H9 (cell line): ENCODE measurements at regions not wholly inside any gene's neighbourhood (a gene's known extent, or its start where the extent isn't known, plus 50 kb on each side); places are given as distances from the start of the nearest gene placed in this dataset.

ENCODE experiments used
- DNase-seq: peaks from one replicate; pipeline ENCODE4 v3.0.0-alpha.2; 2017
- H2AFZ ChIP-seq: one replicate; pipeline ENCODE4 v1.6.1; 2013; ENCODE audit warnings: mild to moderate bottlenecking, low read length, control low read depth, moderate library complexity
- H2AK5ac ChIP-seq: 2 replicates; pipeline ENCODE4 v1.6.1; 2013; ENCODE audit warnings: low read length, control low read depth, mixed read lengths; ENCODE audit not compliant: insufficient read length
- H2BK120ac ChIP-seq: one replicate; pipeline ENCODE4 v1.6.1; 2013; ENCODE audit warnings: low read depth, mild to moderate bottlenecking, low read length, control low read depth, inconsistent platforms; ENCODE audit not compliant: poor library complexity, severe bottlenecking
- H2BK12ac ChIP-seq: 2 replicates; pipeline ENCODE4 v1.6.1; 2013; ENCODE audit warnings: low read length, control low read depth, mixed read lengths, low read depth; ENCODE audit not compliant: insufficient read length
- H2BK15ac ChIP-seq: 2 replicates; pipeline ENCODE4 v1.6.1; 2013; ENCODE audit warnings: low read depth, low read length, control low read depth
- H2BK20ac ChIP-seq: one replicate; pipeline ENCODE4 v1.6.1; 2013; ENCODE audit warnings: low read depth, mild to moderate bottlenecking, low read length, control low read depth, inconsistent platforms; ENCODE audit not compliant: poor library complexity, severe bottlenecking
- H2BK5ac ChIP-seq: 2 replicates; pipeline ENCODE4 v1.6.1; 2013; ENCODE audit warnings: low read length, control low read depth, mixed read lengths; ENCODE audit not compliant: insufficient read length
- H3K14ac ChIP-seq: 2 replicates; pipeline ENCODE4 v1.6.1; 2013; ENCODE audit warnings: low read length, control low read depth; ENCODE audit not compliant: insufficient read depth
- H3K18ac ChIP-seq: 2 replicates; pipeline ENCODE4 v1.6.1; 2013; ENCODE audit warnings: low read depth, mild to moderate bottlenecking, mixed read lengths, low read length, control low read depth; ENCODE audit not compliant: insufficient read length
- H3K23ac ChIP-seq: 2 replicates; pipeline ENCODE4 v1.6.1; 2013; ENCODE audit warnings: low read length, control low read depth, mixed read lengths, low read depth; ENCODE audit not compliant: insufficient read length
- H3K23me2 ChIP-seq: 2 replicates; pipeline ENCODE4 v1.6.1; 2013; ENCODE audit warnings: low read depth, mild to moderate bottlenecking, mixed read lengths, low read length, control low read depth; ENCODE audit not compliant: insufficient read length, poor library complexity, severe bottlenecking
- H3K27ac ChIP-seq: 2 replicates; pipeline ENCODE4 v1.5.1; 2013; ENCODE audit warnings: low read length, control low read depth, mixed read lengths, low read depth; ENCODE audit not compliant: insufficient read length
- H3K27me3 ChIP-seq: 2 replicates; pipeline ENCODE4 v1.6.1; 2013; ENCODE audit warnings: low read length, control low read depth, inconsistent platforms; ENCODE audit not compliant: insufficient read depth
- H3K4ac ChIP-seq: 2 replicates; pipeline ENCODE4 v1.6.1; 2013; ENCODE audit warnings: low read depth, mild to moderate bottlenecking, control low read depth, inconsistent platforms, low read length, moderate library complexity
- H3K4me1 ChIP-seq: 2 replicates; pipeline ENCODE4 v1.6.1; 2013; ENCODE audit warnings: low read length, control low read depth, inconsistent platforms; ENCODE audit not compliant: insufficient read depth
- H3K4me2 ChIP-seq: 2 replicates; pipeline ENCODE4 v1.6.1; 2013; ENCODE audit warnings: low read length, control low read depth, mixed read lengths; ENCODE audit not compliant: insufficient read length, insufficient read depth
- H3K56ac ChIP-seq: 2 replicates; pipeline ENCODE4 v1.6.1; 2013; ENCODE audit warnings: low read depth, mild to moderate bottlenecking, mixed read lengths, low read length, control low read depth; ENCODE audit not compliant: insufficient read length
- H3K79me1 ChIP-seq: 2 replicates; pipeline ENCODE4 v1.6.1; 2013; ENCODE audit warnings: low read depth, mild to moderate bottlenecking, moderate library complexity, low read length, control low read depth, inconsistent platforms; ENCODE audit not compliant: insufficient read depth, poor library complexity, severe bottlenecking
- H3K79me2 ChIP-seq: 2 replicates; pipeline ENCODE4 v1.6.1; 2013; ENCODE audit warnings: low read length, control low read depth, inconsistent platforms; ENCODE audit not compliant: insufficient read depth
- H3K9ac ChIP-seq: 2 replicates; pipeline ENCODE4 v1.6.1; 2013; ENCODE audit warnings: low read length, control low read depth, mixed read lengths; ENCODE audit not compliant: insufficient read length; ENCODE audit errors: extremely low read depth
- H3K9me3 ChIP-seq: one replicate; pipeline ENCODE4 v1.6.1; 2013; ENCODE audit warnings: low read depth, low read length, inconsistent platforms; ENCODE audit not compliant: control insufficient read depth
- H3T11ph ChIP-seq: one replicate; pipeline ENCODE4 v1.6.1; 2013; ENCODE audit warnings: mild to moderate bottlenecking, low read length, control low read depth, inconsistent platforms
- H4K20me1 ChIP-seq: one replicate; pipeline ENCODE4 v1.6.1; 2013; ENCODE audit not compliant: control insufficient read depth, insufficient read length, insufficient read depth
- H4K5ac ChIP-seq: 2 replicates; pipeline ENCODE4 v1.6.1; 2013; ENCODE audit warnings: low read depth, mild to moderate bottlenecking, mixed read lengths, low read length, control low read depth; ENCODE audit not compliant: insufficient read length
- H4K8ac ChIP-seq: replicated peaks from 2 replicates; pipeline ENCODE4 v1.6.1; 2013; ENCODE audit warnings: low read length, control low read depth, mixed read lengths, low read depth; ENCODE audit not compliant: insufficient read length
- H4K91ac ChIP-seq: 2 replicates; pipeline ENCODE4 v1.6.1; 2013; ENCODE audit warnings: low read depth, mild to moderate bottlenecking, moderate library complexity, mixed read lengths, low read length, control low read depth; ENCODE audit not compliant: insufficient read length
- H3K27ac Mint-ChIP-seq, 3 experiments: 2 replicates in 2 of 3; 3 replicates in 1 of 3; pipeline ENCODE4 v1.8.0; 2020 to 2021; ENCODE audit warnings: mixed read lengths in 3 of 3, mild to moderate bottlenecking in 1 of 3, moderate library complexity in 1 of 3
- H3K27me3 Mint-ChIP-seq: 2 replicates; pipeline ENCODE4 v1.8.0; 2021; ENCODE audit warnings: low read depth, mild to moderate bottlenecking, moderate library complexity, mixed read lengths
- H3K36me3 Mint-ChIP-seq, 3 experiments: 2 replicates in 2 of 3; 3 replicates in 1 of 3; pipeline ENCODE4 v1.8.0; 2020 to 2021; ENCODE audit warnings: low read depth in 3 of 3, mixed read lengths in 3 of 3; ENCODE audit not compliant: insufficient read depth in 1 of 3
- H3K4me1 Mint-ChIP-seq, 2 experiments: 2 replicates each; pipeline ENCODE4 v1.8.0; 2020; ENCODE audit warnings: mixed read lengths in 2 of 2
- H3K4me3 Mint-ChIP-seq, 2 experiments: 2 replicates in 1 of 2; 3 replicates in 1 of 2; pipeline ENCODE4 v1.8.0; 2020 to 2021; ENCODE audit warnings: mild to moderate bottlenecking in 2 of 2, mixed read lengths in 2 of 2, moderate library complexity in 1 of 2
- H3K9me3 Mint-ChIP-seq, 2 experiments: 2 replicates in 1 of 2; 3 replicates in 1 of 2; pipeline ENCODE4 v1.8.0; 2020; ENCODE audit warnings: mild to moderate bottlenecking in 2 of 2, mixed read lengths in 2 of 2, moderate library complexity in 1 of 2
- WGBS: extraction: QIAGEN DNeasy Blood & Tissue Kit; methylation state at CpG from one replicate; pipeline ENCODE4 v1.1.7; 2013; ENCODE audit warnings: missing lambda C conversion rate, low lambda C conversion rate, mixed read lengths; ENCODE audit not compliant: insufficient read length; ENCODE audit errors: extremely low coverage; 5-methylcytosine and 5-hydroxymethylcytosine counted together
- TF ChIP-seq, protein P1 (sequence below): fragments of 200-600 bp; sonication (generic); conservative IDR thresholded peaks from 3 replicates; pipeline ENCODE4 v1.8.0; 2021; ENCODE audit warnings: antibody characterized with exemption, mild to moderate bottlenecking

DNA sequence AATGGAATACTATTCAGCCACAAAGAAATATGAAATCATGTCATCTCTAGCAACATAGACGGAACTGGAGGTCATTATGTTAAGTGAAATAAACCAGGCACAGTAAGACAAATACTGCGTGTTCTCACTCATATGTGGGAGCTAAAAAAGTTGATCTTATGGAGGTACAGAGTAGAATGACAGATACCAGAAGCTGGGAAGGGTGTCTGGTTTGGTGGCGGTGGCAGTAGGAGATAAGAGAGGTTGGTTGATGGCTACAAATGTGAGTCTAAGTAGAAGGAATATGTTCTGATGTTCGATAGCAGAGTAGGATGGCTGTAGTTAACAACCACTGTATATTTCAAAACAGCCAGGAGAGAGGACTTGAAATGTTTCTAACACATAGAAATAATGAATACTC lies 121.6 kb downstream of the PLPPR4 start:
- Histone ChIP-seq H3T11ph (no peak overlapping the region), H4K5ac (no peak overlapping the region), H2BK12ac (no peak overlapping the region), H3K4me2 (no peak overlapping the region), H4K8ac (no peak overlapping the region), H3K4ac (no peak overlapping the region), H3K27ac (no peak overlapping the region), H3K23ac (no peak overlapping the region), H3K56ac (no peak overlapping the region), H3K18ac (no peak overlapping the region), H2AFZ (no peak overlapping the region), H4K91ac (no peak overlapping the region), H3K4me1 (no peaks in the 10 kb centered on the region), H4K20me1 (no peaks in the 10 kb centered on the region), H3K23me2 (no peaks in the 10 kb centered on the region), H2AK5ac (no peak overlapping the region), H2BK20ac (no peak overlapping the region), H3K79me2 (no peaks in the 10 kb centered on the region), H3K9ac (no peak overlapping the region), H2BK15ac (no peak overlapping the region), H3K27me3 (no peaks in the 10 kb centered on the region), H3K14ac (no peak overlapping the region), H2BK5ac (no peak overlapping the region), H3K9me3 (no peaks in the 10 kb centered on the region), H2BK120ac (no peak overlapping the region), H3K79me1 (no peaks in the 10 kb centered on the region)
- no peak overlapping the region for H3K27ac Mint-ChIP-seq
- no peak for DNase-seq
- no peaks in the 10 kb centered on the region for H3K36me3 Mint-ChIP-seq
- no CpG with 5 or more reads among the region's 4 CpGs for WGBS
- no peaks in the 10 kb centered on the region for H3K9me3 Mint-ChIP-seq
- no peaks in the 10 kb centered on the region for H3K4me1 Mint-ChIP-seq
- H3K27me3 Mint-ChIP-seq = no peaks in the 10 kb centered on the region
- no peak overlapping the region for H3K4me3 Mint-ChIP-seq
- TF ChIP-seq, protein P1, sequence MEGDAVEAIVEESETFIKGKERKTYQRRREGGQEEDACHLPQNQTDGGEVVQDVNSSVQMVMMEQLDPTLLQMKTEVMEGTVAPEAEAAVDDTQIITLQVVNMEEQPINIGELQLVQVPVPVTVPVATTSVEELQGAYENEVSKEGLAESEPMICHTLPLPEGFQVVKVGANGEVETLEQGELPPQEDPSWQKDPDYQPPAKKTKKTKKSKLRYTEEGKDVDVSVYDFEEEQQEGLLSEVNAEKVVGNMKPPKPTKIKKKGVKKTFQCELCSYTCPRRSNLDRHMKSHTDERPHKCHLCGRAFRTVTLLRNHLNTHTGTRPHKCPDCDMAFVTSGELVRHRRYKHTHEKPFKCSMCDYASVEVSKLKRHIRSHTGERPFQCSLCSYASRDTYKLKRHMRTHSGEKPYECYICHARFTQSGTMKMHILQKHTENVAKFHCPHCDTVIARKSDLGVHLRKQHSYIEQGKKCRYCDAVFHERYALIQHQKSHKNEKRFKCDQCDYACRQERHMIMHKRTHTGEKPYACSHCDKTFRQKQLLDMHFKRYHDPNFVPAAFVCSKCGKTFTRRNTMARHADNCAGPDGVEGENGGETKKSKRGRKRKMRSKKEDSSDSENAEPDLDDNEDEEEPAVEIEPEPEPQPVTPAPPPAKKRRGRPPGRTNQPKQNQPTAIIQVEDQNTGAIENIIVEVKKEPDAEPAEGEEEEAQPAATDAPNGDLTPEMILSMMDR = no peak
